Prostate gland (tissue), 1 donor: ENCODE measurements at regions not wholly inside any gene's neighbourhood (a gene's known extent, or its start where the extent isn't known, plus 50 kb on each side); places are given as distances from the start of the nearest gene placed in this dataset.

Experiments
- POLR2A ChIP-seq: fragments of 450-650 bp; IDR thresholded peaks from one replicate; pipeline ENCODE4 v1.6.1; 2016; ENCODE audit warnings: antibody characterized with exemption, mild to moderate bottlenecking
- POLR2AphosphoS5 ChIP-seq: sonication (generic); formaldehyde crosslinking; IDR thresholded peaks from one replicate; pipeline ENCODE4 v1.6.1; 2017; ENCODE audit warnings: antibody characterized with exemption

GRCh38 chr4:180898305-180898704 lies 1344.9 kb upstream of the TENM3 start:
- TF ChIP-seq POLR2A (no peak), POLR2AphosphoS5 (no peak)
